CD4-positive, alpha-beta T cell (primary cell): ENCODE measurements at regions not wholly inside any gene's neighbourhood (a gene's known extent, or its start where the extent isn't known, plus 50 kb on each side); places are given as distances from the start of the nearest gene placed in this dataset.
"Not testable (repeated sequence)": the region's sequence is repeated elsewhere in the genome, so short reads cannot be mapped to it uniquely, and the experiment has no call there.

Experiments
- ATAC-seq: fragments of 200-7000 bp; cut with Tn5 transposase; one replicate; pipeline ENCODE4 v1.10.0; 2022; ENCODE audit warnings: mild to moderate bottlenecking; ENCODE audit not compliant: poor library complexity
- CTCF ChIA-PET: fragments of 350-600 bp; sonication (Branson Sonifier 250); formaldehyde crosslinking; loops from one replicate; lab custom pipeline; 2021; ENCODE audit warnings: antibody characterized with exemption, inconsistent platforms; lab: Charles Lee
- POLR2A ChIA-PET: fragments of 350-600 bp; sonication (Branson Sonifier 250); formaldehyde crosslinking; loops from one replicate; lab custom pipeline; 2021; ENCODE audit warnings: antibody characterized with exemption, inconsistent platforms; lab: Charles Lee
- DNase-seq, 14 experiments: peaks; one replicate each; pipeline ENCODE4 v3.0.0-alpha.2; 2013 to 2020; ENCODE audit warnings: mixed read lengths in 2 of 14
- H3K27ac ChIP-seq, 2 donors: one replicate each; pipeline versions ENCODE4 v1.5.1 to v1.7.0; 2013; ENCODE audit warnings: low read length in 2 of 2, low read depth in 1 of 2, mild to moderate bottlenecking in 1 of 2
- H3K27me3 ChIP-seq, 2 experiments: 1 replicate in 1 of 2; 2 replicates in 1 of 2; pipeline versions ENCODE4 v1.6.1 to v1.7.0; 2013; ENCODE audit warnings: low read length in 2 of 2, control low read depth in 1 of 2, mild to moderate bottlenecking in 1 of 2, moderate library complexity in 1 of 2; ENCODE audit not compliant: insufficient read depth in 2 of 2, control insufficient read depth in 1 of 2
- H3K36me3 ChIP-seq: one replicate; pipeline ENCODE4 v1.6.1; 2013; ENCODE audit warnings: low read length, control low read depth; ENCODE audit not compliant: insufficient read depth
- H3K4me1 ChIP-seq: one replicate; pipeline ENCODE4 v1.6.1; 2013; ENCODE audit warnings: low read length, control low read depth; ENCODE audit not compliant: insufficient read depth
- H3K4me3 ChIP-seq: one replicate; pipeline ENCODE4 v1.5.1; 2013; ENCODE audit warnings: mild to moderate bottlenecking, low read length, moderate library complexity
- H3K9me3 ChIP-seq, 2 experiments: 1 replicate in 1 of 2; 2 replicates in 1 of 2; pipeline versions ENCODE4 v1.6.1 to v1.7.0; 2013; ENCODE audit warnings: low read length in 2 of 2, mild to moderate bottlenecking in 2 of 2, control low read depth in 1 of 2, moderate library complexity in 1 of 2; ENCODE audit not compliant: control insufficient read depth in 1 of 2, insufficient read depth in 1 of 2
- H3K27ac Mint-ChIP-seq: one replicate; pipeline ENCODE4 v1.8.0; 2020; ENCODE audit warnings: mixed read lengths
- H3K27me3 Mint-ChIP-seq: one replicate; pipeline ENCODE4 v1.8.0; 2021; ENCODE audit warnings: mixed read lengths
- H3K36me3 Mint-ChIP-seq: one replicate; pipeline ENCODE4 v1.8.0; 2021; ENCODE audit warnings: low read depth, mixed read lengths
- H3K4me1 Mint-ChIP-seq: one replicate; pipeline ENCODE4 v1.8.0; 2021; ENCODE audit warnings: low read depth, mixed read lengths
- H3K4me3 Mint-ChIP-seq: one replicate; pipeline ENCODE4 v1.8.0; 2020; ENCODE audit warnings: mild to moderate bottlenecking, mixed read lengths
- H3K9me3 Mint-ChIP-seq: one replicate; pipeline ENCODE4 v1.8.0; 2020; ENCODE audit warnings: mixed read lengths
- intact Hi-C, 2 experiments: fragments of 100-400 bp; cut with DNase I in 1 of 2; cut with micrococcal nuclease in 1 of 2; formaldehyde crosslinking; loops; one replicate each; pipeline versions ENCODE4 v1.15.1 to v1.9.0; 2023 to 2025; cut with DNase I, micrococcal nuclease
- TF ChIP-seq, protein P1 (sequence below): fragments of 200-600 bp; IDR thresholded peaks from one replicate; pipeline ENCODE4 v1.8.0; 2022; ENCODE audit warnings: antibody characterized with exemption, mild to moderate bottlenecking

DNA sequence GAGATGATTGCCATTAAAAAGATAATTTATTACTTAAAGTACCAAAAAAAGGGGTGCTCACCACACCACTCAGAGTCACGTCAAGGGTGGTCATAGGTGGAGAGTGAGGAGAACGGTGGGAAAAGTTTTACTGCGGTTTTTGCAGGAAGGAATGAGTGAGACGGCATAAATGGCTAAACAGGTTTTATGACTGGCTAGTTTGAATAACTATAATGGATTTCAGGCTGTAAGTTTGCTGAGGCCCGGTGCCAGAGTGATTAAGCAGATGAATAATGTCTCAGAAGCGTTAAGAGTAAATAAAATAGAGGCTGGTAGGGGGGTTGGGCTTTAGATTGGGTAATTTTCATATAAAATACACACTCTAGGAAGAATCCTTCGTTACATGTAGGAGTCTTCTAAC lies 1337.8 kb downstream of the AMY1C start:
- TF ChIP-seq, protein P1, sequence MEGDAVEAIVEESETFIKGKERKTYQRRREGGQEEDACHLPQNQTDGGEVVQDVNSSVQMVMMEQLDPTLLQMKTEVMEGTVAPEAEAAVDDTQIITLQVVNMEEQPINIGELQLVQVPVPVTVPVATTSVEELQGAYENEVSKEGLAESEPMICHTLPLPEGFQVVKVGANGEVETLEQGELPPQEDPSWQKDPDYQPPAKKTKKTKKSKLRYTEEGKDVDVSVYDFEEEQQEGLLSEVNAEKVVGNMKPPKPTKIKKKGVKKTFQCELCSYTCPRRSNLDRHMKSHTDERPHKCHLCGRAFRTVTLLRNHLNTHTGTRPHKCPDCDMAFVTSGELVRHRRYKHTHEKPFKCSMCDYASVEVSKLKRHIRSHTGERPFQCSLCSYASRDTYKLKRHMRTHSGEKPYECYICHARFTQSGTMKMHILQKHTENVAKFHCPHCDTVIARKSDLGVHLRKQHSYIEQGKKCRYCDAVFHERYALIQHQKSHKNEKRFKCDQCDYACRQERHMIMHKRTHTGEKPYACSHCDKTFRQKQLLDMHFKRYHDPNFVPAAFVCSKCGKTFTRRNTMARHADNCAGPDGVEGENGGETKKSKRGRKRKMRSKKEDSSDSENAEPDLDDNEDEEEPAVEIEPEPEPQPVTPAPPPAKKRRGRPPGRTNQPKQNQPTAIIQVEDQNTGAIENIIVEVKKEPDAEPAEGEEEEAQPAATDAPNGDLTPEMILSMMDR = no peak
- Histone ChIP-seq H3K27me3 (no peaks in the 10 kb centered on the region), H3K36me3 (no peaks in the 10 kb centered on the region), H3K4me1 (no peaks in the 10 kb centered on the region), H3K9me3 (peaks cover 0 to 5% of the 10 kb centered on the region in 2 experiments), H3K4me3 (no peak overlapping the region), H3K27ac (no peak overlapping the region)
- intact Hi-C loops = no loop called here
- POLR2A ChIA-PET = no interaction called here
- no peak overlapping the region for H3K4me3 Mint-ChIP-seq
- H3K27me3 Mint-ChIP-seq = no peaks in the 10 kb centered on the region
- no peaks in the 10 kb centered on the region for H3K4me1 Mint-ChIP-seq
- CTCF ChIA-PET = no interaction called here
- no peaks in the 10 kb centered on the region for H3K36me3 Mint-ChIP-seq
- no peak overlapping the region for H3K27ac Mint-ChIP-seq
- DNase-seq (no peak), ATAC-seq (no peak)
- peaks cover 4% of the 10 kb centered on the region for H3K9me3 Mint-ChIP-seq

DNA sequence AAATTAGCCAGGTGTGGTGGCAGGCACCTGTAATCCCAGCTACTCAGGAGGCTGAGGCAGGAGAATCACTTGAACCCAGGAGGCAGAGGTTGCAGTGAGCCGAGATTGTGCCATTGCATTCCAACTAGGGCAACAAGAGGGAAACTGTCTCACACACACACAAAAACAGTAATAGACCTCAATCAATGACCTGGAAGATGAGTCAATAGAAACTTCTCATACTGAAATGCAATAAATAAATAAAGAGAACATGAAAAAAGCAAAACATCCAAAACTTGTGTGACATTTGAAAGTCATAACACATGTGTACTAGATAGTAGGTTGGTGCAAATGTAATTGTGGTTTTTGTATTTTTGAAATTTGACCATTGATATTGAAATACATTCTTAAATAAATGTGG lies 1338.5 kb downstream of the AMY1C start:
- CTCF ChIA-PET = interaction anchor here (0.9 kb wide), 1 partner anchor 33 kb away, joined by 3 read pairs; no protein-coding TSS in a partner anchor
- Histone ChIP-seq H3K27me3 (no peaks in the 10 kb centered on the region), H3K4me3 (no peak overlapping the region), H3K36me3 (no peaks in the 10 kb centered on the region), H3K4me1 (no peaks in the 10 kb centered on the region), H3K9me3 (peaks cover 0 to 5% of the 10 kb centered on the region in 2 experiments), H3K27ac (no peak overlapping the region)
- POLR2A ChIA-PET = no interaction called here
- Mint-ChIP-seq H3K4me3 (no peak overlapping the region), H3K9me3 (peaks cover 8% of the 10 kb centered on the region), H3K27me3 (no peaks in the 10 kb centered on the region), H3K27ac (no peak overlapping the region), H3K36me3 (no peaks in the 10 kb centered on the region), H3K4me1 (no peaks in the 10 kb centered on the region)
- TF ChIP-seq, protein P1 = no peak
- no peak for DNase-seq
- no peak for ATAC-seq
- intact Hi-C loops = no loop called here

DNA sequence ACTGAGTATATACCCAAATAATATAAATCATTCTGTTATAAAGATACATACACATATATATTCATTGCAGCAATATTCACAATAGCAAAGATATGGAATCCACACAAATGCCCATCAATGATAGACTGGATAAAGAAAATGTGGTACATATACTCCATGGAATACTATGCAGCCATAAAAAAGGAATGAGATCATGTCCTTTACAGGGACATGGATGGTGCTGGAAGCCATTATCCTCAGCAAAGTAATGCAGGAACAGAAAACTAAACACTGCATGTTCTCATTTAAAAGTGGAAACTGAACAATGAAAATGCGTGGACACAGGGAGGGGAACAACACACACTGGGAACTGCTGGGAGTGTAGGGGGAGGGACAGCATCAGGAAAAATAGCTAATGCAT lies 1344.2 kb downstream of the AMY1C start:
- H3K36me3 Mint-ChIP-seq, H3K27ac Mint-ChIP-seq, H3K9me3 Mint-ChIP-seq, H3K27ac ChIP-seq, H3K4me3 ChIP-seq, CTCF ChIA-PET, ATAC-seq, H3K4me1 ChIP-seq, H3K4me3 Mint-ChIP-seq, H3K27me3 Mint-ChIP-seq, DNase-seq, intact Hi-C loops, H3K4me1 Mint-ChIP-seq, H3K36me3 ChIP-seq, H3K27me3 ChIP-seq, POLR2A ChIA-PET: not testable (repeated sequence)
- peaks cover 6 to 13% of the 10 kb centered on the region in 2 experiments for H3K9me3 ChIP-seq

DNA sequence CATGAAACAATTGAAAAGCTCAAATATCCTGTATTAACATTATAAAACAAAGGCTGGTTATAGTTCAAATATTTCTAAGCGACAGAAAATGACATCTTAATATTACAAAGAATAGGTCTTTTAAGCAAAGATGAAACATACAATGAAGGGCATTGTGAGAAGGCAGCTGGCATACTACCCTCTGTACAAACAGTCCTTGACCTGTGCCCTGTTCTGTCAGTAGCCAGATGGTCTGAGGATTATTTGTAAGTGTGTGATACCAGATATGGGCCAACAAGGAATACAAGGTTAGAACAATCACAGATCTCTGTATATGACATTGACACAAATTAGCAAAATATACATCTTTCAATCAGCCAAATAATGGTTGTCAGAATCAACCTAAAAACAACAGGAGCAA lies 1350.4 kb downstream of the AMY1C start:
- ATAC-seq = no peak
- ChIA-PET CTCF (no interaction called here), POLR2A (no interaction called here)
- intact Hi-C loops = no loop called here
- Histone ChIP-seq H3K27me3 (no peaks in the 10 kb centered on the region), H3K4me1 (no peaks in the 10 kb centered on the region), H3K9me3 (peaks cover 0 to 11% of the 10 kb centered on the region in 2 experiments), H3K36me3 (no peaks in the 10 kb centered on the region), H3K4me3 (no peak overlapping the region), H3K27ac (no peak overlapping the region)
- Mint-ChIP-seq H3K36me3 (no peaks in the 10 kb centered on the region), H3K9me3 (no peaks in the 10 kb centered on the region), H3K4me3 (no peak overlapping the region), H3K4me1 (no peaks in the 10 kb centered on the region), H3K27ac (no peak overlapping the region), H3K27me3 (no peaks in the 10 kb centered on the region)
- no peak for DNase-seq
- TF ChIP-seq, protein P1 = no peak
